Right atrium auricular region (tissue), 2 donors: ENCODE measurements at regions not wholly inside any gene's neighbourhood (a gene's known extent, or its start where the extent isn't known, plus 50 kb on each side); places are given as distances from the start of the nearest gene placed in this dataset.

ENCODE experiments used
- DNase-seq: peaks from one replicate; pipeline ENCODE4 v3.0.0-alpha.2; 2019; ENCODE audit warnings: low spot score
- H3K27ac ChIP-seq, 2 donors: fragments of 200-600 bp; sonication (generic); 1 replicate in 1 of 2; 2 replicates in 1 of 2; pipeline ENCODE4 v1.5.1; 2016 to 2019
- H3K27me3 ChIP-seq, 2 donors: fragments of 200-600 bp; sonication (generic); one replicate each; pipeline versions ENCODE4 v1.5.1 to v1.6.0; 2017 to 2019
- H3K36me3 ChIP-seq: fragments of 200-600 bp; sonication (generic); one replicate; pipeline ENCODE4 v1.5.1; 2016
- H3K4me1 ChIP-seq, 2 donors: fragments of 200-600 bp; sonication (generic); one replicate each; pipeline versions ENCODE4 v1.5.1 to v1.6.0; 2017 to 2019
- H3K4me3 ChIP-seq, 2 donors: fragments of 200-600 bp; sonication (generic); 1 replicate in 1 of 2; 2 replicates in 1 of 2; pipeline ENCODE4 v1.5.1; 2017 to 2019; ENCODE audit warnings: mild to moderate bottlenecking in 1 of 2, moderate library complexity in 1 of 2
- H3K9me3 ChIP-seq, 2 donors: fragments of 200-600 bp; sonication (generic); one replicate each; pipeline ENCODE4 v1.5.1; 2019
- TF ChIP-seq, protein P1 (sequence below), 2 donors: fragments of 200-600 bp; sonication (generic); IDR thresholded peaks; one replicate each; pipeline ENCODE4 v1.5.1; 2019; ENCODE audit warnings: antibody characterized with exemption in 2 of 2

DNA sequence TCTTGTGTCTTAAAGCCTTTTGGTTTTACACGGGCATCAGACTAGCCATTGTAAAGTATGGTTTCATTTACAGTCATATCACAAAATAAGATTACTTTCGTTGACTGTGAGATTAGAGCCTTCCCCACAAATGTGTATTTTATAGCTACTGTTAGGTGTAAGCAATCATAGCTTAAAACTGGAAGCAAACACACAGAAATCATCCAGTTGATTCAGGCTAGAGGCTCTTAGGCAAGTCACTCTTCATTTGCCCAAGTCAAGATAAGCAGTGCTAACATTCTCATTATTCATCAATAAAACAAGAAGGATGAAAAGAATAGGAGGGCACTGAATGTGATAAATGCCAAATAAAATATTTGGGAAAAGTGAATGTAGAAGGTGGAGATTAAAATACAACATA is 448.7 kb upstream of the FAM241A start:
- H3K4me3 ChIP-seq, result no peak overlapping the region
- H3K36me3 ChIP-seq, result no peaks in the 10 kb centered on the region
- no peaks in the 10 kb centered on the region for H3K4me1 ChIP-seq
- H3K27me3 ChIP-seq, result no peaks in the 10 kb centered on the region
- no peak for DNase-seq
- no peaks in the 10 kb centered on the region for H3K9me3 ChIP-seq
- TF ChIP-seq, protein P1, sequence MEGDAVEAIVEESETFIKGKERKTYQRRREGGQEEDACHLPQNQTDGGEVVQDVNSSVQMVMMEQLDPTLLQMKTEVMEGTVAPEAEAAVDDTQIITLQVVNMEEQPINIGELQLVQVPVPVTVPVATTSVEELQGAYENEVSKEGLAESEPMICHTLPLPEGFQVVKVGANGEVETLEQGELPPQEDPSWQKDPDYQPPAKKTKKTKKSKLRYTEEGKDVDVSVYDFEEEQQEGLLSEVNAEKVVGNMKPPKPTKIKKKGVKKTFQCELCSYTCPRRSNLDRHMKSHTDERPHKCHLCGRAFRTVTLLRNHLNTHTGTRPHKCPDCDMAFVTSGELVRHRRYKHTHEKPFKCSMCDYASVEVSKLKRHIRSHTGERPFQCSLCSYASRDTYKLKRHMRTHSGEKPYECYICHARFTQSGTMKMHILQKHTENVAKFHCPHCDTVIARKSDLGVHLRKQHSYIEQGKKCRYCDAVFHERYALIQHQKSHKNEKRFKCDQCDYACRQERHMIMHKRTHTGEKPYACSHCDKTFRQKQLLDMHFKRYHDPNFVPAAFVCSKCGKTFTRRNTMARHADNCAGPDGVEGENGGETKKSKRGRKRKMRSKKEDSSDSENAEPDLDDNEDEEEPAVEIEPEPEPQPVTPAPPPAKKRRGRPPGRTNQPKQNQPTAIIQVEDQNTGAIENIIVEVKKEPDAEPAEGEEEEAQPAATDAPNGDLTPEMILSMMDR (IDR thresholded peaks at IDR 0.05), result no peak
- no peak overlapping the region for H3K27ac ChIP-seq

DNA sequence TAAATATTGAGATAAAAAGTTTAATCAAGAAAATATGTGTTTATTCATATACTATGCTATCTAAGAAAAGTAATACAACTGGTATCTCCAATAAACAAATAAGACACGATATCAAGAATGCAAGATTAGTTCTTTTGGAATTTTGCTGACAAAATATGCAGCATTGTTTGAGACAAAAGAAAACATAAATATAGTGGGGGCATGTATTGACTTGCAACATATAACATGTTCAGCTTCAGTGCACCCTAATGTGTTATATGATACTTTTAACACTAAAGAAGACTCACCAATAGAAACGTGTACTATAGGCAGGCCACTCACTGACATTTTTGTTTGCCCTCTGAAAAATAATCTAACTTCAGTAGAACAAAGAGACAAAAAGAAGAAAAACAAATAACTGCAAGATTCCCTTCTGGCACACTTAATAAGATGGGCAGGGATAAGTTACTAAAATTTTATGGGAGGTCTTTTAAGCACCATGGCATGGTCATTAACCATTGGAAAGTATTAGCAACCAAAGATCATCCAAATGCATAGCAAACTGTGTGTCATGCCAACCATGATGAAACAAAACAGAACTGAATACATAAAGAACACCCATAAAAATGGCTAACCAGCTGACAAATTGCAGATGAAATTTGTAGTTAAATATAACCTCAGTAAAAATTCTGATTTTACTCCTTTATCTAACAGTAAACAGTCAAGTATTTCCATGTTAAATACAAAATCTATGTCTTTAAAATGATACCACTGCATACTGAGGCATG is 447.9 kb upstream of the FAM241A start:
- TF ChIP-seq, protein P1 (IDR thresholded peaks at IDR 0.05), result no peak
- H3K9me3 ChIP-seq, result no peaks in the 10 kb centered on the region
- H3K4me3 ChIP-seq, result no peak overlapping the region
- H3K27ac ChIP-seq, result no peak overlapping the region
- no peak for DNase-seq
- H3K4me1 ChIP-seq, result no peaks in the 10 kb centered on the region
- no peaks in the 10 kb centered on the region for H3K36me3 ChIP-seq
- no peaks in the 10 kb centered on the region for H3K27me3 ChIP-seq

DNA sequence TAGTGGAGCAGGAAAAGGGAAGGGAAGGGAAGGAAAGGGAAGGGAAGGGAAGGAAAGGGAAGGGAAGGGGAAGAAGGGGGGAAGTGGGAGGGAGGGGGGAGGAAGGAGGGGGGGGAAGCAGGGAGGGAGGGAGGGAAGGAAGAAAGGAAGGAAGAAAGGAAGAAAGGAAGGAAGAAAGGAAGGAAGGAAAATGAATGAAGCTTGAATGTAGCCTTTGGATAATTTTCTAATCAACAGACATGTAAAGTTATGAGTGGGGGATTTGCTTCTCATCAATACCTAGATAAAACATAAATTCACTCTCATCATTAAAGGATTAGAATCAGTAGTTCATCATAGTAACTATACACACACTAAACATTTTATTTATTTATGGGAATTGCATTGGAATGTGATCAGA is 446.9 kb upstream of the FAM241A start:
- Histone ChIP-seq H3K4me3 (no peak overlapping the region), H3K4me1 (no peaks in the 10 kb centered on the region), H3K27ac (no peak overlapping the region), H3K9me3 (no peaks in the 10 kb centered on the region), H3K36me3 (no peaks in the 10 kb centered on the region), H3K27me3 (no peaks in the 10 kb centered on the region)
- no peak for DNase-seq
- TF ChIP-seq, protein P1 (IDR thresholded peaks at IDR 0.05), result no peak

DNA sequence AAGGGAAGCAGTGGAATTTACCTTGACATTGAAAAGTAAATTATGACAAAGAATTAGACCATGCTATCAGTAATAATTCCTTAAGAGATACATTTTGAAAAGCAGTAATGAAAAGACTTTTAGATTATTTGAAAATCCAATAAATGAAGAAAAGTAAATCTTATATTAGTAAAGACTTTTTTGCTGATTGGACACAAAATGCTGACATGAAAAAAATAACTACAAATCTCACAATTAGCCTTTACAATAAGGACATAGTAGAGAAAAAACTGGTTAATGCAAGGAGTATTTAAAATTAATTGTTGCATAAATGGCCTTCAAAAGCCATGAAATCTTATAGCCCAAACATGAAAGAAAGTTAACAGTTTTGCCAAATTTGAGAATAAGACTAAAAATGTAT is 446.1 kb upstream of the FAM241A start:
- Histone ChIP-seq H3K36me3 (no peaks in the 10 kb centered on the region), H3K27me3 (no peaks in the 10 kb centered on the region), H3K27ac (no peak overlapping the region), H3K9me3 (no peaks in the 10 kb centered on the region), H3K4me3 (no peak overlapping the region), H3K4me1 (no peaks in the 10 kb centered on the region)
- no peak for DNase-seq
- TF ChIP-seq, protein P1 (IDR thresholded peaks at IDR 0.05), result no peak

DNA sequence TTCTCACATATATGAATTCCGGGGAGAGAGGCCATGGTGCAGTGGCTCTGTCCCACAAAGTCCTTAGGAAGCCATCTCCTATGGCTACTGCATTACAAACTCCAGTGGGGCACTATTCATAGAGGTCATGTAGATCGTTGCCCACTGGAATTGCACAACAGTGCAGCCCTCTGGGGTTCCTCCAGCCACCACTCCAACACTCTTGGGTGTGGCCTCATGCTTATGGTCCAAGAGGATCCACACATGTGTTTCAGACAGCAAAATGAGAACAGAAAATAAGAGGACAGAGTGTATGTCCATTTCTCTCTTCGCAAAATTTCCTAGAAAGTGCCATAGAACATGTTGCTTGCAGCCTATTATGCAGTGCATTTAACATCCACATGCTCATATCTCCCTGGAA is 444.2 kb upstream of the FAM241A start:
- H3K9me3 ChIP-seq, result no peaks in the 10 kb centered on the region
- no peaks in the 10 kb centered on the region for H3K27me3 ChIP-seq
- DNase-seq, result no peak
- TF ChIP-seq, protein P1 (IDR thresholded peaks at IDR 0.05), result no peak
- H3K4me3 ChIP-seq, result no peak overlapping the region
- no peaks in the 10 kb centered on the region for H3K36me3 ChIP-seq
- H3K4me1 ChIP-seq, result no peaks in the 10 kb centered on the region
- H3K27ac ChIP-seq, result no peak overlapping the region

DNA sequence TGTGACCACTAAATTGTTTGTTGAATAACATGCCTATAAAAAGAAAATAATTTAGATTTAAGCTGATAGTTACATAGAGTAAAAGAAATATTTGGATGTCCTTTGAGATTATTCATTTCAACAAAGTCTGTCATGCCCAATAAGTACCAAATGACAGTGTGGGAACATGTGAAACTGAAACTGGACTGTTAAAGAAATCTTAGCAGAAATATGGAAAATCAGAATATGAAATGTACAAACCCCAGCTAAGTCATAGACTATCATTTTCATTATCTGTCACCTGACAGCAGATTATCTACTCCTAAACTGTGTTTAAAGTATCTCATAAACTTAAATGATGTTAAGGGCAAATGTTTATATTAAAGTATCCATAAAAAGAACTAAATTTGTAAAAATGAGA is 437.8 kb upstream of the FAM241A start:
- H3K36me3 ChIP-seq, result no peaks in the 10 kb centered on the region
- H3K27me3 ChIP-seq, result no peaks in the 10 kb centered on the region
- H3K27ac ChIP-seq, result no peak overlapping the region
- no peak for DNase-seq
- no peak overlapping the region for H3K4me3 ChIP-seq
- TF ChIP-seq, protein P1 (IDR thresholded peaks at IDR 0.05), result no peak
- no peaks in the 10 kb centered on the region for H3K9me3 ChIP-seq
- no peaks in the 10 kb centered on the region for H3K4me1 ChIP-seq
